Left ventricle myocardium superior (tissue), 1 donor: ENCODE measurements at regions not wholly inside any gene's neighbourhood (a gene's known extent, or its start where the extent isn't known, plus 50 kb on each side); places are given as distances from the start of the nearest gene placed in this dataset.
"Not testable (repeated sequence)": the region's sequence is repeated elsewhere in the genome, so short reads cannot be mapped to it uniquely, and the experiment has no call there.

Experiments
- ATAC-seq: fragments of 200-7000 bp; cut with Tn5 transposase; one replicate; pipeline ENCODE4 v1.9.1; 2020; ENCODE audit warnings: mild to moderate bottlenecking, moderate library complexity
- DNase-seq: peaks from one replicate; pipeline ENCODE4 v3.0.0-alpha.2; 2020
- intact Hi-C: fragments of 100-400 bp; cut with micrococcal nuclease; formaldehyde crosslinking; loops from one replicate; pipeline ENCODE4 v1.11.0; 2022
- donor health status: DM: no; HTN: yes; CAD: no; lungs with severe emphysema.

DNA sequence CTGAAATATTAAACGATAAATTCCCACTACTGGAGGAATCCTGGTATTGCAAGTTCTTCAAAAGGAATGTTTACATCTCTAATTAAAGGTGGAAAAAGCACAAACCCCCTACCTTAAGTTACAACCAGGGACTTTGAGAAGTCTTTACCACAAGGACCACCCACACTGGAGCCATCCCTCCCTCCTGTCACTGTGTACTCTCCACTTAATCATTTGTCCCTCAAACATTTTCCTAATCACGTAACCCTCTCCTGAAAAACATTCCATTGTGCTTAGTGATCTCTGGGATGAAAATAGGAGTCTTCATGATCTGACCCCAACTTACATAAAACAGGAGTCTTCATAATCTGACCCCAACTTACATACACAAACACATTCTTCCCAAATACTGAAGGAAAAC lies 85.7 kb downstream of the SUCLG1 start:
- ATAC-seq (no peak), DNase-seq (no peak)
- intact Hi-C loops, result no loop called here

DNA sequence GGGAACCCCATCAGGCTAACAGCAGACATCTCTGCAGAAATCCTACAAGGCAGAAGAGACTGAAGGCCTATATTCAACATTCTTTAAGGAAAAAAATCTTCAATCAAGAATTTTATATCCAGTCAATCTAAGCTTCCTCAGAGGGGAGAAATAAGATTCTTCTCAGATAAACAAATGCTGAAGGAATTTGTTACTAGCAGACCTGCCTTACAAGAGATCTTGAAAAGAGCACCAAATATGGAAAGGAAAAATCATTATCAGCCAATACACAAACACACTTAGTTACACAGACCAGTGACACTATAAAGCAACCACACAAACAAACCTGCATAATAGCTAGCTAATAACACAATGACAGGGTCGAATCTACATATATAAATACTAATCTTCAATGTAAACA lies 96.5 kb downstream of the SUCLG1 start:
- DNase-seq, result no peak
- intact Hi-C loops, result no loop called here
- ATAC-seq, result no peak

DNA sequence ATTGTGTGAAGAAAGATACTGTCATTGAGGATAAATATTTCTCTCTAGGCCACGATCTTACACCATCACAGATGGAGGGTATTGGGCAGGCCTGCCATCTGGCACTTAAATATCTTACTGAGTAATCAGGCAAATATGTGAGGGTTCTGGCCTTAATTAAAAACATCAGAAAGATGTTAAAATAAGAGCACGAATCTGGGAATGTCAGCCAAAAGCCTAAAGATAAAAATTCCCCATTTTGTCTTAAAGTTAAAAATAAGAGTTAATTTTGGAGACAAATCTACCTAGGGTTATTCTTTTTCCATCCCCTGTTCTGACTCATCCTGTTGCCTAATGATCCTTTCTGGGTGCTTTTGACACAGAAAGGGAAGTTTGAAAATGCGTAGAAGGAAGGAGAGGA lies 121.0 kb downstream of the SUCLG1 start:
- no peak for DNase-seq
- intact Hi-C loops, result no loop called here
- no peak for ATAC-seq

DNA sequence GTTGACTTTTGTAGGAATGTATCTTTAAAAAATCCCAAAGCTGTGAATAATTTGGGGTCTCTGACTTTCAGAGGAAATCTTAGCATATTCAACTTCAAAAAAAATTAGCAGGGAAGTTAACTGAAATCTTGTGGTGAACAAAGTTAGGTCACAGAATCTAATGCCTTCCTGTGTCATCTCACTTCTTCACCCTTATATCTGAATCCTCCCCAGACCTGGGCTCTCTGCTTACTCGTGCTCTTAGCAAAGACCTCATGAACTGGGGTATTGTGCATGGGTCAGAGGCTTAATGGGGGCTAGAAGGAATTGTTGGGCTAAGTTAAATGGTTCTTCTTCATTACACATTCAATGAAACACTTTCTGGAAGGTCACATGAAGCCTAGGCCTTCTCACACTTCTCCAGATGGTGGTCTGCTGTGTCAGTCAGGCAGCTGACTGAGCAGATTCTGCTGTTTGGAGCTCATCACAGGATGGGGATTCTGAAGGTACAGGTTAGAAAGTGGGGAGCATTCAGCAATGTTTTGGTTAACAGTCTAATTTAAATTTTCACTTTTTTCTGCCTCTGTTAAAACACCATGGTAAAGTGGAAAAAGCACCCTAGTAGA lies 131.3 kb downstream of the SUCLG1 start:
- no peak for DNase-seq
- intact Hi-C loops, result no loop called here
- ATAC-seq, result no peak

DNA sequence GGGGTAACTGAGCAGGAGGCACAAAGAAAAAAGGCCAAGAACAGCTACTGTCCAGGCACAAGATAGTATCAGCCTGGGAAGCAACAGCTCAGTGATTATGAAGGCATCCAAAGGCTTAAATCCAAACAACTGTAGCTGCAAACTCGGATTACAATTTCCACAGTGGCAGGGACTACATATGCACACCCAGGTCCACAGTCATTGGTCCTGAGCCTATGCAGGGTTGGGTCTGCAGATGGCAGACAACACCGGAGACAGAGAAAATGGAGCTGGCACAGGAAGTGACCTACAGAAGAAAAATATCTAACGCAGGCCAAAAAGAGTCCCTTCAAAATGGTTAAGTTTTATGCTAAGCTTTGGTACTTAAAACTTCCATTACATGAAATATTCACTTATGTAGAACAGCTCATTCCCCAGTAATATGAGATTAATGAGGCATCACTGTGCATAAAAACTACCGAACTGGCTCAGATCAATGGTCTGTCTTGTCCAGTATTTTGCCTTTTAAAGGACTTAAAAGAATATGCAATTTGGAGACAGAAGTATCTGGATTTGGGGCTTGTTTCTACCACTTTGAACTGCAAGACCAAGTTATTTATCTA lies 132.1 kb downstream of the SUCLG1 start:
- no peak for DNase-seq
- intact Hi-C loops, result no loop called here
- no peak for ATAC-seq

DNA sequence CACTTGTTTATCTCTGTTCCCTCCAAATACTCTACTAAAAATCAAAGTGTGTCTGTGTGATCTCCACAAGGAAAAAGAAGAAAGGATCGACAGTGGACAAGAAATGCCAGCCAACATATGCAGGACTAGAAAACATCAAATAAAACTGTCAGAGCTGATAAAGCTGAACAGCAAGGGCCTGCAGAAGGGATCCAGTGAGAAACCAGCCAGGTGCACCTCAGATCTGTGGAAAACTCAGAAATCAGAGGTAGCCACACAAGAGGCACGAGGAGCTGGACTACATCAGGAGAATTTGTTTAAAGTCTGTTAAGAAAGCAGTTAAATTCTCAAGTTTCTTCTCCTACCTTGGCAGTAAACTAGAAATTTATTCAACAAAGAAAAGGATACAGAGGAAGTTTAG lies 135.2 kb downstream of the SUCLG1 start:
- intact Hi-C loops, result no loop called here
- ATAC-seq, result no peak
- DNase-seq, result no peak

DNA sequence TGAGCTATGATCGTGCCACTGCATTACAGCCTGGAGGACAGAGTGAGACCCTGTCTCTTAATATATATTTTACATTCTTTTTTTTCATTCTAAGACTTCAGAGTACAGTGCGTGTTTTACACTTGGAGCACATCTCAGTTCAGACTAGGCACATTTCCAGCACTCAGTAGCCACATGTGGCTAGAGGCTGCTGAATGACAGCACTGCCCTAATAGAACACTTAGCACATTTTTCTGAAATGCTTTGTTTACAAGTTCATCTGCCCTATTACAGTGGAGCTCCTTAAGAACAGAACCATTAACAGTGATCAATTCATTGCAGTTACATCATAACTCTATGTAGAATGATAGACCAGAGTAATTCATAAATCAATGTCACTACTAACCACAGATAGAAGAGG lies 138.1 kb downstream of the SUCLG1 start:
- intact Hi-C loops, result no loop called here
- no peak for ATAC-seq
- DNase-seq, result no peak

DNA sequence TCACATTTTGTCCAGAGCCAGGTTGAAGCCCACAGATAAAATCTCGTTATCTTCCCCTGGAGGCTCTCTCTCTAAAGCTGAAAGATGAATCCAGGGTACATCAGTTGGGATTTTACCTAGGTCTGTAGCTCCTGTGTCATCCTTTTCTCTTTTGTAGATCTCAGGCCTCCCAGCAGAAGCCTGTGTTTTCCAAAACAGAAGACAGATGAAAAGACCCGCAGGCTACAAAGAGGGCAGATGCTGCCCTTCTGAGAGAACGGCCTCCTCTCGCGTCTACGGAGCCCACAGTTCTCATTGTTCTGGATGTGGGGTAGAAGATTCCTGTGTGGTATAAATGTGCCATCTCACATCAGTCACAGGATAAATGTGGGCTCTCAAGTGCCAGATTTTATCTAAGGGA lies 139.5 kb downstream of the SUCLG1 start:
- intact Hi-C loops, result no loop called here

DNA sequence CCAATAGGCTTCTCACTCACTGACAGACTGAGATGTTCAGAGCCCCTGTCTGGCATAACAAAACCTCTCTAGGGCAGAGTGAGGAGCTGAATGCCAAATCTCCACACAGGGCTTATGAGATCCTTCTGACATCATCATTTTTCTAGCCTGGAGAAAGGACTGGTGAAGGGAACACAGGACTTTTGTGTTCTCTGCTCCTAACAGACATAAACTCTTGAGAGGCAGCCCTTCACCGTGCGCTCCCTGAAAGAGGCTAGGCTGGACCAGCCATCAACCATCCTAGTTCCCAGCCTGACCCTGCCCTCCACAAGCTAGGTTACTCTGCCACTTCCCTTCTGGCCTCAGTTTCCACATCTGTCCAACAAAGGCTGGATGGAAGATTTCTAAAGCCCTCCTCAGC lies 141.9 kb downstream of the SUCLG1 start:
- no peak for ATAC-seq
- intact Hi-C loops, result no loop called here
- DNase-seq, result no peak

More for the DNA sequence above, 139.5 kb downstream of the SUCLG1 start:
- no peak for DNase-seq
- ATAC-seq, result no peak

DNA sequence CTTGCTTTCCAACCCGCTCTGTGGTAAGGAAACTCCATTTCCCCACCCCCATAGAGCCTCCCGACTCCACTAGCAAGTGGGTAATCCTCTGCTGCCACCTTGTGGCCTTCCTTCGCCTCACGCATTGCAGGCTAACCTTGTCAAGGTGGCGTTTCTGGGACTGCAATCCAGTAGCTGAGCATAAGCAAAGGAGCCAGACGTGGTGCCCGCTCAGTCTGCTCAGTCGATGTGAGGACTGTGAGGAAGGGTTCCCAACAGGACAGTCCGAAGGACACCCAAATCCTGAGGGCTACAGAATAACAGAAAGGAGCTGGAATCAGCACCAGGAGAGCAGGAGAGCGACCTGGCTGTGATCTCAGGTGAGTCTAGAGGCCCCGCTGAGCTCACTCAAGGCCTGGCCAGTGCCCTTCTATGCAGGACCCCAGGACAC lies 144.2 kb downstream of the SUCLG1 start:
- ATAC-seq (peak; percentile 89), DNase-seq (peak; percentile 81)
- intact Hi-C loops, result no loop called here

DNA sequence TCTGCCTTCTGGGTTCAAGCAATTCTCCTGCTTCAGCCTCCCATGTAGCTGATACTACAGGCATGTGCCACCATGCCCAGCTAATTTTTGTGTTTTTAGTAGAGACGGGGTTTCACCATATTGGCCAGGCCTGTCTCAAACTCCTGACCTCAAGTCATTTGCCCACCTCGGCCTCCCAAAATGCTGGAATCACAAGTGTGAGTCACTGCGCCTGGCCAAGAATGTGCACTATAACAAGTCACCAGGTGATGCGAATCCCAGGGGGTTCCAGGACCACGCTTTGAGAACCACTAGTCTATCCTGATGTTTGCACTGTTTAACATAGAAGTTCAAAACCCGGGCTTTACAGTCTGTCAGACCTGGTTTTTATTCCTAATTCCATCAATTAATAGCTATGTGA lies 144.8 kb downstream of the SUCLG1 start:
- no peak for DNase-seq
- no peak for ATAC-seq
- intact Hi-C loops, result no loop called here

DNA sequence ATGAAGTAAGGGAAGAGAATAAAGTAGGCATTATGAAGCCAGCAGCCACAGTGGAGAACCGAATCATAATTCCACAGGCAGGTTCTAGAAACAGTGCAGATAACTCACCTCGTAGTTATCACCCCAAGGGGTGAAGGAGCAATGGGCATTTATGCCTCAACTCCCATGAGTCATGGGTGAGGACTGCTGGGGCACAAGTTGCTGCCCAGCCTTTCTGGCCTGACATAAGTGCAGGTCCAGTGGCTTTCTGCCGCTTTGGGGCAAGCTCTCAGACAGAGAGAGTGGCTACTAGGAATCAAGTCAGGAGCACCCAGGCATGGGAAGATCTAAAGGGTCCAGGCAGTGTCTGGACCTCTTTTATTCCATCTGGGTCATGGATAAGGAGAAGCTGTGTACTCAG lies 149.8 kb downstream of the SUCLG1 start:
- ATAC-seq (no peak), DNase-seq (no peak)
- intact Hi-C loops, result no loop called here

DNA sequence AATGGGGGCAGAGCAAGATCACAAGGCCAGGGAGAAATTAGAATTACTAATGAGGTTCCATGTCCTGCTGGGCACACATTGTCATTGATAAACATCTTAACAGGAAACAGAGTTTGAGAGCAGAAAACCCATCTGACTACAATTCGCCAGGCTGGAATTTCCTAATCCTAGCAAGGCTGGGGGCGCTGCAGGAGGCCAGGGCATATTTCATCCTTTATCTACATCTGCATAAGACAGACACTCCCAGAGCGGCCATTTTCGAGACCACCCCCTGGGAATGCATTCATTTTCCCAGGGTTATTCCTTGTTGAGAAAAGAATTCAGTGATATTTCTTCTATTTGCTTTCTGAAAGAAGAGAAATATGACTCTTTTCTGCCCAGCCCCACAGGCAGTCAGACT lies 152.7 kb downstream of the SUCLG1 start:
- DNase-seq (no peak), ATAC-seq (no peak)
- intact Hi-C loops, result no loop called here

DNA sequence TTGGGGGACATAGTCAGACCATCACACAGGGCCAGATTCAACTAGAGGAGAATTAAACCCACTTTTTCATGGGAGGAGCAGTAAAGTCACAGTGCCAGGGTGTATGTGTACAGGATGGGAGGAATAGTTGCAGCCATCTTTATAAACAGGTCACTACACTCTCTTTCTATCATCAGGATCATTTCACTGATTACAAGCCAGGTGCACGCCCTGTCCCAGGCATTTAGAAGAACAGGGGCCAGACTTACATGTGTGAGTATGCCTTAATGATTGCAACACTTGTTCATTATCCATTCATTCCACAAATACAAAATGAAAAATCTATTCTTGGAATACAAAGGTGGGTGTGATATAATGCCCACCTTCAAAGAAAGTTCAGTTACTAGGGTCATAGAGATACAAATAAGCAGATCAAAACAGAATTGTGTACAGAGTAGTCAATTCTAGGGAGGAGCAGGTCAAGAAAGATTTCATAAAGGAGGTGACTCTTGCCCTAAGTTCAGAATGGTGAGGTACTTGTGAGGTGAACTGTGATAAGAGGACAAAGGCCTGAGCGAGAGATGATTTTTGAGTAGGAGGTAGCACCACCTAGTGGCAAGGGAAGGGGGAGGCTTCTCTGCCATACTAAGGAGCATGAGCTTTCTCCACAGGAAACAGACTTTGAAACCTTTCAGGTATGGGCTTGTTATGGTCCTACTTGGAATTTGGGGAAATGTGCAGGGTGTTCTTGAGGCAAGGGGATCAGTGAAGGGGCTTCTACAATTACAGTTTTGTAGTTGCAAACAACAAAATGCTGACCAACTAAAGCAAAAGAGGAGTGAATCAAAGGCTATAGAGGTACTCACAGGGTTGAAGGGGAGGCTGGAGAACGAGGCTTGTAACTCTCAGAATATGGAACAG lies 156.3 kb downstream of the SUCLG1 start:
- intact Hi-C loops, result loop anchor here (5.0 kb wide), 1 partner anchor 280 kb away; no protein-coding TSS in a partner anchor
- ATAC-seq (peak; percentile 54), DNase-seq (no peak)

DNA sequence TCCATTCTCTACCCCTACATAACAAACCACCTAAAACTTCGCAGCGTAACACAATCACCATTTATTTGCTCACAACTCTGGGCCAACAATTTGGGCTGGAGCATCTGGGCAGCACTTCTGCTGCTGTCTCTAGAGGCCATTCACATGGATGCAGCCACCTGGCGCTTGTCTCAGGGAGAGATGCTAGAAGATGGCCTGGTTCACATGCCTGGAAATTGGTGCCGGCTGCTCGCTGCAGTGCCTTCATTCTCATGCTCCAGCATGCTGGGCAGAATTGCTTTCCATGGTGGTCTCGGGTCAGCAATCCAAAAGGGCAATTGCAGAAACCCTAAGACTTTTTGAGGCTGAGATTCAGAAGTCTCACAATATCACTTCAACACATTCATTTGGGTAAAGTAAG lies 157.4 kb downstream of the SUCLG1 start:
- intact Hi-C loops, result loop anchor here (5.0 kb wide), 1 partner anchor 279 kb away; no protein-coding TSS in a partner anchor
- ATAC-seq, result no peak
- DNase-seq, result no peak

DNA sequence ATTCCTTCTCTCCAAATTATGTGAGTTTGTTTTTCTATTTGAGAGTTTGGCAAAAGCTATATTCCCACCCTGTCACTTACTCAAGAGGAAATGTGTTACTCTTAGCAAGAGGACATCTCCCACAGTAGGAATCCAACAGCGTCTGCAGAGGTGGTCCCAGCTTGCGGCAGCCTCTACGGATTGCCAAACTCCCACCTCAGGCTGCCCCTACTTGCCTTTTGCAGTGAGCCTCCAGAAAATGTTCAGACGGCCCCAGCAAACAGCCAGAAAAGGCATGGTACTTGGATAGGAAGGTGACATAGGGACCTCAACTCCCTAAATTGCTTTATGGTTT lies 158.4 kb downstream of the SUCLG1 start:
- ATAC-seq, result no peak
- no peak for DNase-seq
- intact Hi-C loops, result loop anchor here (5.0 kb wide), 1 partner anchor 278 kb away; no protein-coding TSS in a partner anchor

DNA sequence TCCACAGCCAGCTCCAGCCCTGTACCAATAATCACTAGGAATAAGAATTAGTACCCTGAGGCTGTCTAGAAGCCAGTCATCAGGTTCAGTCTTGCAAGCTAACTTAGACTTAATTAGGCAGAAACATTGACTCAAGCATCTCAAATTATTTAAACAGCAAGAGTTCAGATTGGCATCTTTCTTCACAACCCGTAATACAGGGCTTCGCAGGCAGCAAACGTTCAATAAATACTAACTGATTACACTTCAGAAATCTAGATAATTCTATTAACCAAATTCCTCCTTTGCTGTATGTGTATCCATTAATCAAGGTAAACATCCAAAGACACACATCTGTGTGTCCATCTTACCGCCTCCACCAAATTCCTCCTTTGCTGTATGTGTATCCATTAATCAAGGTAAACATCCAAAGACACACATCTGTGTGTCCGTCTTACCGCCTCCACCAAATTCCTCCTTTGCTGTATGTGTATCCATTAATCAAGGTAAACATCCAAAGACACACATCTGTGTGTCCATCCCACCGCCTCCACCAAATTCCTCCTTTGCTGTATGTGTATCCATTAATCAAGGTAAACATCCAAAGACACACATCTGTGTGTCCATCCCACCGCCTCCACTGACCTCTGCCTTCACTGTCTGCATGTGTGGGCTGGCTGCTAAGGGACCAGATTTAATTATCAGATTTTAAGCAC lies 158.9 kb downstream of the SUCLG1 start:
- DNase-seq, ATAC-seq: not testable (repeated sequence)
- intact Hi-C loops, result loop anchor here (5.0 kb wide), 1 partner anchor 278 kb away; no protein-coding TSS in a partner anchor

DNA sequence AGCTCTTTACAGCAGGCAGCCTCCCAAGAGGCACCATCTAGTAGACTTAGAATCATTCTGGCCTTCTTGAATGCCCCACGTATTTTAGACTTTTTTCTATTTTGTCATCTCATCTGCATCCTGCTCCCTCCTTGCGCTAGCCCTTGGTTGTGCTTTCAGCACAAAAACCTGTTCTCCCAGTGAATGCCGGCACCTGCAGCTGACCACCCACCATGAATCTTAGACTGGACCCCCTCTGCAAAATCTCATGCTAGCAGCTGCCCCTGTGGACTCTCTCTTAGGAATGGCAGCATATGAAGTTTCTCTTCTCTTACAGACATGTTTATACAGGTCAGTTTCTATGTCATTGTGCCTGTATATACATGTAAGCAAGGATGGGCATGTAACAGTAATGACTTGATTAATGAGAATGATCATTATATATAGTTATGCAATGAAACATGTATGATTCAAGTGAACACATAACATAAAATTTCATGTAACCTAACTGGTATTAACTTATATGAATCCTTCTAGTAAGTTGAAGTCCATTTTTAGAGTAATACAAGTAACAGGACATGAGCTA lies 159.8 kb downstream of the SUCLG1 start:
- no peak for ATAC-seq
- no peak for DNase-seq
- intact Hi-C loops, result no loop called here

DNA sequence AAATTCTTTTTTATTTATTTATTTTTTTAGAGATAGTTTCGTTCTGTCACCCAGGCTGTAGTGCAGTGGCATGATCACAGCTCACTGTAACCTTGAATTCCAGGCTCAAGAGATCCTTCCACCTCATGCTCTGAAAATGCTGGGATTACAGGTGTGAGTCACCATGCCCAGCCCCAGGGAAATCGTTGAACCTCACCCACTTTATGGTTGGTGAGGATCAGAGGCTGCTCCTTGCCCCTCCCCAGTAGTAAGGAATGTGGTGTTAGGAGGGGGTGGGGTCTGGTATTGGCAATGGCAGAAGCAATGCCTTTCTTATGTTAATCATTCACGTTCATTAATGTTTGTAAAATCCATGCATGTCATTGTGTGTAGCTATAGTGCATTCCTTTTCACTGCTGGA lies 161.9 kb downstream of the SUCLG1 start:
- ATAC-seq (no peak), DNase-seq (no peak)
- intact Hi-C loops, result no loop called here
